ENCODE measurements at regions not wholly inside any gene's neighbourhood (a gene's known extent, or its start where the extent isn't known, plus 50 kb on each side); places are given as distances from the start of the nearest gene placed in this dataset.

GRCh38 chr6:79783670-79784394 lies 152.7 kb downstream of the SH3BGRL2 start:
- Mint-ChIP-seq H3K9me3 (no peaks in the 10 kb centered on the region), H3K4me3 (no peak overlapping the region), H3K27me3 (ENCODE audit: low read depth) (no peaks in the 10 kb centered on the region), H3K36me3 (ENCODE audit: insufficient read depth in 1 of 3, low read depth in 3 of 3) (no peaks in the 10 kb centered on the region), H3K27ac (no peak overlapping the region), H3K4me1 (no peaks in the 10 kb centered on the region)
- Histone ChIP-seq H3T11ph (ENCODE audit: low read length) (no peak overlapping the region), H4K20me1 (ENCODE audit: control insufficient read depth, insufficient read depth, insufficient read length) (no peaks in the 10 kb centered on the region), H3K4ac (ENCODE audit: low read depth, low read length) (no peak overlapping the region), H3K79me2 (ENCODE audit: insufficient read depth, low read length) (no peaks in the 10 kb centered on the region), H3K27ac (ENCODE audit: insufficient read length, low read depth, low read length) (no peak overlapping the region), H4K8ac (replicated peaks; ENCODE audit: insufficient read length, low read depth, low read length) (no peak overlapping the region), H3K18ac (ENCODE audit: insufficient read length, low read depth, low read length) (no peak overlapping the region), H4K91ac (ENCODE audit: insufficient read length, low read depth, low read length) (no peak overlapping the region), H3K14ac (ENCODE audit: insufficient read depth, low read length) (no peak overlapping the region), H3K23me2 (ENCODE audit: insufficient read length, low read depth, low read length, poor library complexity, severe bottlenecking) (no peaks in the 10 kb centered on the region), H2BK20ac (ENCODE audit: low read depth, low read length, poor library complexity, severe bottlenecking) (no peak overlapping the region), H2AK5ac (ENCODE audit: insufficient read length, low read length) (no peak overlapping the region), H3K56ac (ENCODE audit: insufficient read length, low read depth, low read length) (no peak overlapping the region), H3K4me2 (ENCODE audit: insufficient read depth, insufficient read length, low read length) (no peak overlapping the region), H3K9me3 (ENCODE audit: control insufficient read depth, low read depth, low read length) (no peaks in the 10 kb centered on the region), H4K5ac (ENCODE audit: insufficient read length, low read depth, low read length) (no peak overlapping the region), H3K79me1 (ENCODE audit: insufficient read depth, low read depth, low read length, poor library complexity, severe bottlenecking) (no peaks in the 10 kb centered on the region), H2BK15ac (ENCODE audit: low read depth, low read length) (no peak overlapping the region), H2BK5ac (ENCODE audit: insufficient read length, low read length) (no peak overlapping the region), H3K9ac (ENCODE audit: extremely low read depth, insufficient read length, low read length) (no peak overlapping the region), H2BK120ac (ENCODE audit: low read depth, low read length, poor library complexity, severe bottlenecking) (no peak overlapping the region), H3K23ac (ENCODE audit: insufficient read length, low read depth, low read length) (no peak overlapping the region), H2AFZ (ENCODE audit: low read length) (no peak overlapping the region), H3K4me1 (ENCODE audit: insufficient read depth, low read length) (no peaks in the 10 kb centered on the region), H2BK12ac (ENCODE audit: insufficient read length, low read depth, low read length) (no peak overlapping the region), H3K27me3 (ENCODE audit: insufficient read depth, low read length) (no peaks in the 10 kb centered on the region)
- TF ChIP-seq CTCF (conservative IDR thresholded peaks at IDR 0.05): no peak
- DNase-seq: no peak
- WGBS (ENCODE audit: extremely low coverage, insufficient read length, low lambda C conversion rate): no CpG with 5 or more reads among the region's 4 CpGs

Data from H9 (cell line).